Stimulated activated naive CD8-positive, alpha-beta T cell treated with anti-CD3 and anti-CD28 coated beads, Interleukin-15, amount 100 ng/mL, for 72 hours (primary cell): ENCODE measurements at regions not wholly inside any gene's neighbourhood (a gene's known extent, or its start where the extent isn't known, plus 50 kb on each side); places are given as distances from the start of the nearest gene placed in this dataset.
A peak's percentile ranks its signal among the peaks of the same experiment; 100 is the strongest.

Experiments
- ATAC-seq: fragments of 150-1000 bp; cut with Tn5 transposase; 2 replicates; pipeline ENCODE4 v1.10.0; 2021; ENCODE audit warnings: mild to moderate bottlenecking, moderate library complexity
- DNase-seq, 2 donors: peaks; one replicate each; pipeline ENCODE4 v3.0.0; 2021 to 2022
- H3K27ac Mint-ChIP-seq, 2 donors: one replicate each; pipeline ENCODE4 v1.8.0; 2022; ENCODE audit warnings: mild to moderate bottlenecking in 2 of 2, mixed read lengths in 2 of 2, moderate library complexity in 2 of 2
- H3K27me3 Mint-ChIP-seq: one replicate; pipeline ENCODE4 v1.8.0; 2022; ENCODE audit warnings: mixed read lengths
- H3K4me1 Mint-ChIP-seq: one replicate; pipeline ENCODE4 v1.8.0; 2022; ENCODE audit warnings: mild to moderate bottlenecking, mixed read lengths
- H3K4me3 Mint-ChIP-seq, 2 donors: one replicate each; pipeline ENCODE4 v1.8.0; 2022; ENCODE audit warnings: mild to moderate bottlenecking in 2 of 2, mixed read lengths in 2 of 2, moderate library complexity in 1 of 2
- H3K9me3 Mint-ChIP-seq, 2 donors: one replicate each; pipeline ENCODE4 v1.8.0; 2022; ENCODE audit warnings: mixed read lengths in 2 of 2

GRCh38 chr13:73861136-73861535 lies 273.1 kb downstream of the KLF12 start:
- H3K4me1 Mint-ChIP-seq = peaks cover 29% of the 10 kb centered on the region
- H3K27ac Mint-ChIP-seq = peak overlapping the region; percentile 23 to 81
- DNase-seq (no peak), ATAC-seq (no peak)
- H3K4me3 Mint-ChIP-seq = peak overlapping the region in 1 of 2 donors; percentile 56
- H3K27me3 Mint-ChIP-seq = no peaks in the 10 kb centered on the region
- no peaks in the 10 kb centered on the region for H3K9me3 Mint-ChIP-seq

GRCh38 chr13:73860501-73860900 lies 273.7 kb downstream of the KLF12 start:
- ATAC-seq = no peak
- no peak for DNase-seq
- H3K27me3 Mint-ChIP-seq = no peaks in the 10 kb centered on the region
- H3K4me3 Mint-ChIP-seq = no peak overlapping the region
- H3K4me1 Mint-ChIP-seq = peaks cover 23% of the 10 kb centered on the region
- H3K27ac Mint-ChIP-seq = no peak overlapping the region
- H3K9me3 Mint-ChIP-seq = no peaks in the 10 kb centered on the region

- peaks cover 16% of the 10 kb centered on the region for H3K4me1 Mint-ChIP-seq
- H3K27me3 Mint-ChIP-seq = no peaks in the 10 kb centered on the region
- H3K27ac Mint-ChIP-seq = no peak overlapping the region
- peaks cover 0 to 3% of the 10 kb centered on the region in 2 donors for H3K9me3 Mint-ChIP-seq
- no peak overlapping the region for H3K4me3 Mint-ChIP-seq
- DNase-seq (no peak), ATAC-seq (no peak)
Measured at GRCh38 chr13:73859841-73860240, 274.4 kb downstream of the KLF12 start.

- ATAC-seq (no peak), DNase-seq (no peak)
- no peaks in the 10 kb centered on the region for H3K27me3 Mint-ChIP-seq
- no peak overlapping the region for H3K4me3 Mint-ChIP-seq
- peaks cover 0 to 3% of the 10 kb centered on the region in 2 donors for H3K9me3 Mint-ChIP-seq
- no peak overlapping the region for H3K27ac Mint-ChIP-seq
- peaks cover 11% of the 10 kb centered on the region for H3K4me1 Mint-ChIP-seq
Measured at GRCh38 chr13:73857106-73857505, 277.1 kb downstream of the KLF12 start.

- no peak overlapping the region for H3K27ac Mint-ChIP-seq
Measured at GRCh38 chr13:73851104-73851503, 283.1 kb downstream of the KLF12 start.

GRCh38 chr13:73850104-73850873 lies 283.9 kb downstream of the KLF12 start:
- H3K9me3 Mint-ChIP-seq = peaks cover 2 to 6% of the 10 kb centered on the region in 2 donors
- H3K4me1 Mint-ChIP-seq = peaks cover 19% of the 10 kb centered on the region
- H3K27me3 Mint-ChIP-seq = no peaks in the 10 kb centered on the region
- no peak overlapping the region for H3K27ac Mint-ChIP-seq
- ATAC-seq (no peak), DNase-seq (no peak)
- no peak overlapping the region for H3K4me3 Mint-ChIP-seq

More at GRCh38 chr13:73851104-73851503, 283.1 kb downstream of the KLF12 start:
- Mint-ChIP-seq H3K4me1 (peaks cover 13% of the 10 kb centered on the region), H3K9me3 (peaks cover under 1 to 3% of the 10 kb centered on the region in 2 donors), H3K27me3 (no peaks in the 10 kb centered on the region), H3K4me3 (no peak overlapping the region)
- ATAC-seq = no peak
- no peak for DNase-seq

- Mint-ChIP-seq H3K27ac (no peak overlapping the region), H3K4me1 (peaks cover 19% of the 10 kb centered on the region), H3K27me3 (no peaks in the 10 kb centered on the region), H3K9me3 (peaks cover 0 to 6% of the 10 kb centered on the region in 2 donors), H3K4me3 (no peak overlapping the region)
- ATAC-seq (no peak), DNase-seq (no peak)
Measured at GRCh38 chr13:73849292-73849691, 284.9 kb downstream of the KLF12 start.

- H3K4me3 Mint-ChIP-seq = no peak overlapping the region
- no peak overlapping the region for H3K27ac Mint-ChIP-seq
- DNase-seq (no peak), ATAC-seq (no peak)
- H3K27me3 Mint-ChIP-seq = no peaks in the 10 kb centered on the region
- H3K9me3 Mint-ChIP-seq = peaks cover 0 to 6% of the 10 kb centered on the region in 2 donors
- peaks cover 27% of the 10 kb centered on the region for H3K4me1 Mint-ChIP-seq
Measured at GRCh38 chr13:73844986-73845385, 289.2 kb downstream of the KLF12 start.

GRCh38 chr13:73842626-73843025 lies 291.6 kb downstream of the KLF12 start:
- ATAC-seq = no peak
- H3K4me3 Mint-ChIP-seq = no peak overlapping the region
- peaks cover 0 to 6% of the 10 kb centered on the region in 2 donors for H3K9me3 Mint-ChIP-seq
- no peaks in the 10 kb centered on the region for H3K27me3 Mint-ChIP-seq
- DNase-seq = no peak
- peaks cover 22% of the 10 kb centered on the region for H3K4me1 Mint-ChIP-seq
- H3K27ac Mint-ChIP-seq = no peak overlapping the region

- Mint-ChIP-seq H3K4me3 (no peak overlapping the region), H3K27me3 (no peaks in the 10 kb centered on the region), H3K27ac (no peak overlapping the region), H3K4me1 (peaks cover 22% of the 10 kb centered on the region), H3K9me3 (peaks cover 0 to 6% of the 10 kb centered on the region in 2 donors)
- no peak for ATAC-seq
- no peak for DNase-seq
Measured at GRCh38 chr13:73842184-73842583, 292.0 kb downstream of the KLF12 start.

- DNase-seq (no peak), ATAC-seq (no peak)
- H3K27ac Mint-ChIP-seq = no peak overlapping the region
- H3K4me3 Mint-ChIP-seq = no peak overlapping the region
- no peaks in the 10 kb centered on the region for H3K27me3 Mint-ChIP-seq
- peaks cover 27% of the 10 kb centered on the region for H3K4me1 Mint-ChIP-seq
- H3K9me3 Mint-ChIP-seq = no peaks in the 10 kb centered on the region
Measured at GRCh38 chr13:73837147-73837546, 297.1 kb downstream of the KLF12 start.

- peaks cover 25% of the 10 kb centered on the region for H3K4me1 Mint-ChIP-seq
Measured at GRCh38 chr13:73835138-73835721, 299.0 kb downstream of the KLF12 start.

GRCh38 chr13:73833325-73834070 lies 300.7 kb downstream of the KLF12 start:
- Mint-ChIP-seq H3K27me3 (no peaks in the 10 kb centered on the region), H3K4me1 (peaks cover 25% of the 10 kb centered on the region), H3K4me3 (no peak overlapping the region), H3K9me3 (no peaks in the 10 kb centered on the region), H3K27ac (no peak overlapping the region)
- DNase-seq (no peak), ATAC-seq (no peak)

More at GRCh38 chr13:73835138-73835721, 299.0 kb downstream of the KLF12 start:
- Mint-ChIP-seq H3K4me3 (no peak overlapping the region), H3K27me3 (no peaks in the 10 kb centered on the region), H3K27ac (no peak overlapping the region), H3K9me3 (no peaks in the 10 kb centered on the region)
- ATAC-seq = no peak
- DNase-seq = peak in 1 of 2 donors; percentile 5

- Mint-ChIP-seq H3K27me3 (no peaks in the 10 kb centered on the region), H3K4me3 (no peak overlapping the region), H3K27ac (no peak overlapping the region), H3K4me1 (peaks cover 29% of the 10 kb centered on the region), H3K9me3 (no peaks in the 10 kb centered on the region)
- DNase-seq = no peak
- no peak for ATAC-seq
Measured at GRCh38 chr13:73832825-73833224, 301.4 kb downstream of the KLF12 start.

- Mint-ChIP-seq H3K9me3 (no peaks in the 10 kb centered on the region), H3K4me1 (peaks cover 29% of the 10 kb centered on the region), H3K4me3 (peak overlapping the region; percentile 9 to 37), H3K27me3 (no peaks in the 10 kb centered on the region), H3K27ac (peak overlapping the region in 1 of 2 donors; percentile 92)
- DNase-seq = no peak
- ATAC-seq = no peak
Measured at GRCh38 chr13:73832128-73832588, 302.0 kb downstream of the KLF12 start.

GRCh38 chr13:73829416-73829815 lies 304.8 kb downstream of the KLF12 start:
- no peak overlapping the region for H3K27ac Mint-ChIP-seq
- H3K4me1 Mint-ChIP-seq = peaks cover 48% of the 10 kb centered on the region
- no peak for DNase-seq
- H3K4me3 Mint-ChIP-seq = no peak overlapping the region
- ATAC-seq = no peak
- H3K9me3 Mint-ChIP-seq = no peaks in the 10 kb centered on the region
- no peaks in the 10 kb centered on the region for H3K27me3 Mint-ChIP-seq
